GM12874 (cell line): ENCODE measurements at regions not wholly inside any gene's neighbourhood (a gene's known extent, or its start where the extent isn't known, plus 50 kb on each side); places are given as distances from the start of the nearest gene placed in this dataset.

ENCODE experiments used
- CTCF ChIP-seq: IDR thresholded peaks from 2 replicates; pipeline ENCODE4 v1.5.1; 2011; ENCODE audit warnings: low read depth, mild to moderate bottlenecking, control low read depth, low read length, moderate library complexity; ENCODE audit not compliant: insufficient read depth

GRCh38 chr20:4344670-4345069 lies 95.6 kb upstream of the ADRA1D start:
- no peak for TF ChIP-seq CTCF

- no peak for TF ChIP-seq CTCF
Observed at GRCh38 chr20:4342609-4343008, 93.5 kb upstream of the ADRA1D start.

- TF ChIP-seq CTCF: no peak
Observed at GRCh38 chr20:4341804-4342485, 92.9 kb upstream of the ADRA1D start.

- TF ChIP-seq CTCF: no peak
Observed at GRCh38 chr20:4335722-4336121, 86.6 kb upstream of the ADRA1D start.

- no peak for TF ChIP-seq CTCF
Observed at GRCh38 chr20:4332121-4332860, 83.2 kb upstream of the ADRA1D start.

- no peak for TF ChIP-seq CTCF
Observed at GRCh38 chr20:4330011-4330410, 80.9 kb upstream of the ADRA1D start.

GRCh38 chr20:4329232-4329631 lies 80.1 kb upstream of the ADRA1D start:
- no peak for TF ChIP-seq CTCF
